GM10266 (cell line): ENCODE measurements at regions not wholly inside any gene's neighbourhood (a gene's known extent, or its start where the extent isn't known, plus 50 kb on each side); places are given as distances from the start of the nearest gene placed in this dataset.
"Not testable (repeated sequence)": the region's sequence is repeated elsewhere in the genome, so short reads cannot be mapped to it uniquely, and the experiment has no call there.

ENCODE experiments used
- DNase-seq: peaks from one replicate; pipeline ENCODE4 v3.0.0; 2012; ENCODE audit errors: extremely low spot score
- TF ChIP-seq, protein P1 (sequence below): IDR thresholded peaks from 2 replicates; pipeline ENCODE4 v1.5.1; 2012; ENCODE audit warnings: mild to moderate bottlenecking, low read depth; ENCODE audit not compliant: control insufficient read depth, insufficient read depth; ENCODE audit errors: missing control alignments

- DNase-seq: no peak
- TF ChIP-seq, protein P1, sequence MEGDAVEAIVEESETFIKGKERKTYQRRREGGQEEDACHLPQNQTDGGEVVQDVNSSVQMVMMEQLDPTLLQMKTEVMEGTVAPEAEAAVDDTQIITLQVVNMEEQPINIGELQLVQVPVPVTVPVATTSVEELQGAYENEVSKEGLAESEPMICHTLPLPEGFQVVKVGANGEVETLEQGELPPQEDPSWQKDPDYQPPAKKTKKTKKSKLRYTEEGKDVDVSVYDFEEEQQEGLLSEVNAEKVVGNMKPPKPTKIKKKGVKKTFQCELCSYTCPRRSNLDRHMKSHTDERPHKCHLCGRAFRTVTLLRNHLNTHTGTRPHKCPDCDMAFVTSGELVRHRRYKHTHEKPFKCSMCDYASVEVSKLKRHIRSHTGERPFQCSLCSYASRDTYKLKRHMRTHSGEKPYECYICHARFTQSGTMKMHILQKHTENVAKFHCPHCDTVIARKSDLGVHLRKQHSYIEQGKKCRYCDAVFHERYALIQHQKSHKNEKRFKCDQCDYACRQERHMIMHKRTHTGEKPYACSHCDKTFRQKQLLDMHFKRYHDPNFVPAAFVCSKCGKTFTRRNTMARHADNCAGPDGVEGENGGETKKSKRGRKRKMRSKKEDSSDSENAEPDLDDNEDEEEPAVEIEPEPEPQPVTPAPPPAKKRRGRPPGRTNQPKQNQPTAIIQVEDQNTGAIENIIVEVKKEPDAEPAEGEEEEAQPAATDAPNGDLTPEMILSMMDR: no peak
Measured at GRCh38 chr14:105939810-105940508, 413.6 kb downstream of the TMEM121 start.

DNA sequence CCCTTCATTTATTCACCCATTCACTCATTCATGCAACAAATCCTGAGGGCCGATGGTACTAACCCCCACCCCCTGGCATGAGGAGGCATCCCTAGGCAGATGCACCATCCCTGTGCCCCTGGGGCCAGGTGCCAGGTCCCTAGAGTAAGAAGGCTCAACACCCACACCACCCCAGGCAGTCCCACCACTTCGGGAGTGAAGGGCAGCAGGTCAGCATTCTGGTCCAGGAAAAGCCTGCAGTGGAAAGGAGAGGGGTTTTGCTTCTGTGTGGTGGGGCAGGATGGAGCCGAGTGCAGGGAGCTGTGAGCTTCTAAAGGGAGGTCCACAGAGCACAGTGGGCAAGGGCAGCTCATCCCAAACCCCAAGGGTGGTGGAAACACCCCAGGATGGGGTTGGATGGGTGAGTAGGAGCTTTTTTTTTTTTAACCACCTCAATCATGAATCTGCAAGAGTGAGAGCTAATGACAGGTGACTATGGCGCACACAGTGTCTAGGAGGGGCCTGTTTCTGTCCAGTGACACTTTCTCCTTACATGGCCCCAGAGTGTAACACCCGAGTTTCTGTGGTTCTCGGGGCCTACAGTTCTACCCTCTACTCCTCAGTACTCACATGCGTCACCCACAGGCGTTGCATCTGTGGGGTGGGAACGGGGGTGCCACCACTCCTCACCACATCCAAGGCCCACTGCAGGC lies 414.3 kb downstream of the TMEM121 start:
- TF ChIP-seq, protein P1: no peak
- DNase-seq: no peak

DNA sequence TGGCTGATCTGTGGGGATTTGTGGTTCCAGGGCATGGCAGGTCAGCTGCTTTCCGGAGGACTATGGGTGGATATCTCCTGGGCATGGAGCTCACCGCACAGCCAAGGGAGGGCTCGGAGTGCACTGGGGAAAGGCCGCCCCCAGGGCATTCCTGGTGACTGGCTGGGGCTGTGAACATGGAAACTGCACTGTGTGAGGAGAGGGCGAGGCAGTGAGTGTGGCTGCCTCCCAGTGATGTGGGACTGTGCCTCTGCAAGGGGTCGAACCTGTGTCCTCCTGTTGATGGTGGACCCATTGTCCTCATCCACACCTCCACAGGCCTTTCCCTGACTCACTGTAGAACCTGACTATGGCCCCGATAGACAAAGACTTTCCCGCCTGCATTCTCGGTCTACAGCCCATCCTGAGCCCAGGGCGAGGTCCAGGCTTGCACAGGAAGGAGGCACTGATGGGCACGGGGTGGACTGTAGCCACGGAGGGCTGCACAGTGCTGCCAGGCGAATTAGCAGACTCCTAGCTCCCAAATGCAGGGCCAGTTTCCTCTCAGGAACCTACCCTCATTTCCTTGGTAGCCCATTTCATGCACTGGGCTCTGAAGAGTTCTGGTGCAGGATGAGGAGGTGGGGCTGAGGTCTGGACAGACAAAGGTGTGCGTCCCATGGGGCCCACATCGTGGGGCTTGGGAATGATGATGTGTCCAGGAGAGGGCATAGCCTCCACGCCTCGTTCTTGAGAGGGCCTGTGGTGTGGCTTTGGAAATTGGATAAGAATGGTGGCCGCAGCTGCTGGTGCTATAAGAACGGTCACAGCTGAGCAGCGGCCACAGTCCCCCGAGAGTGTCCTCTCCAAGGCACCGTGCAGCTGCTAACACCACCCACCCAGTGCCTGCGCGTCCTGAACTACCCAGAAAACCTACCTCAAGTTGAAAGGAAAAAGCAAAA lies 415.1 kb downstream of the TMEM121 start:
- DNase-seq: no peak
- TF ChIP-seq, protein P1: no peak

DNA sequence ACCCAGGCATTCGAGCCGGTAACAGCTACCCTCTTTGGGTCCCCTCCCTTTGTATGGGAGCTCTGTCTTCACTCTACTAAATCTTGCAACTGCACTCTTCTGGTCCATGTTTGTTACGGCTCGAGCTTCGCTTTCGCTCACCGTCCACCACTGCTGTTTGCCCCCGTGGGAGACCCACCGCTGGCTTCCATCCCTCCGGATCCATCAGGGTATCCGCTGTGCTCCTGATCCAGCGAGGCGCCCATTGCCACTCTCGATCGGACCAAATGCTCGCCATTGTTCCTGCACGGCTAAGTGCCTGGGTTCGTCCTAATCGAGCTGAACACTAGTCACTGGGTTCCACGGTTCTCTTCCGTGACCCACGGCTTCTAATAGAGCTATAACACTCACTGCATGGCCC lies 416.3 kb downstream of the TMEM121 start:
- DNase-seq: not testable (repeated sequence)

- DNase-seq: no peak
- TF ChIP-seq, protein P1: no peak
Measured at GRCh38 chr14:105943973-105944602, 417.7 kb downstream of the TMEM121 start.

DNA sequence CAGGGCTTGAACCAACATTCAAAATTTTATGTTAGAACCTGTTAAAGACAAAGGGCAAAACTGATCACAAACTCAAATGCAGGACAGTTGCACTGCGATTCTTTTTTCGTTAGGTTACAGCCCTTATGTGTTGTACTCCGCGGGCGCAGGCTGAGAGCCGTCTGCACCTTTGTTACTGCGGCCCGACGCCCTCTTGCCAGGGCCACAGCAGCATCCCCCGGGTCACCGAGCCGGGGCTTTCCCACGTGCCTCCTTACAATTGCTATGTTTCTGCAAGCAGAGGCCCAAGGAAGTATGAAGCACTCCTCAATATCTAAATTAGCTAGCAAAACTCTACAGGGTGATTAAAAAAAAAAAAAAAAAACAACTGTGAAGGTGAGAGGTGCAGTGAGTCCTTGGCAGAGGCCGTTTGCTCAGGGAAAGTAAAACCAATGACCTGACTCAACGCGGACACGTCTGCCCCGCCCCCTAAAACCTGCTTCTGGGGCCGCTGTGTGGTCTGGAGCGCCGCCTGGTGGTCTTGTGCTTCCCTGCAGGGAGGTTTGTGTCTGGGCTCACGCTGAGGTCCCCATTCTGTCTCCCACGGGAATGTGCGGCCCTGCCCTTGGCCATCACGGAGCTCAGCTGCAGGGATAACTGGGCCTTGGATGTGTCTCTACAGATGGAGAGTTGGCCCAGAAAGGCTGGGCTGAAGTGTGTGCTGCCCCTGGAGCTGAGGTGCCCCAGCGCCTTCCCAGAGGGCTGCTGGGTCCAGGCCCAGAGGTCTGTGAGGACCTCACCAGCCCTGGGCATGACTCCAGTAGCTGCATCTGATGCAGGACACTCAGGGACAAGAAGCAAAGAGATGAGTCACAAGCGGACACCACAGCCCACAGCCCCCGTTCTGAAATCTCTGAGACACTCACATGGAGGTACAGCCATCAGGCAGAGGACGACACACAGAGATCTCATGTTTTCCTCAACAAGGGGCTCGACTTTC lies 418.5 kb downstream of the TMEM121 start:
- peak; percentile 47 for DNase-seq
- TF ChIP-seq, protein P1: peak; percentile 61
